OCI-LY7 (cell line): ENCODE measurements at regions not wholly inside any gene's neighbourhood (a gene's known extent, or its start where the extent isn't known, plus 50 kb on each side); places are given as distances from the start of the nearest gene placed in this dataset.

Source experiments
- BruUV-seq: library from RNA; stranded (reverse); fragments of 400-500 nt; replicated peaks from 2 replicates; lab custom pipeline; 2021; lab: Mats Ljungman, UMichigan
- CTCF ChIA-PET: fragments of 300-600 bp; sonication (Branson Sonifier 250); formaldehyde crosslinking; loops from one replicate; lab custom pipeline; 2022; ENCODE audit warnings: antibody characterized with exemption; ENCODE audit not compliant: unreplicated experiment; lab: Charles Lee
- POLR2A ChIA-PET: fragments of 300-600 bp; sonication (Branson Sonifier 250); formaldehyde crosslinking; loops from one replicate; lab custom pipeline; 2022; ENCODE audit warnings: antibody characterized with exemption; lab: Charles Lee
- DNase-seq: peaks from one replicate; pipeline ENCODE4 v3.0.0-alpha.2; 2015; ENCODE audit warnings: low spot score
- H2AFZ ChIP-seq: fragments of 200-600 bp; sonication (generic), shearing (Covaris generic); 2 replicates; pipeline ENCODE4 v1.6.1; 2014; ENCODE audit warnings: mild to moderate bottlenecking, antibody characterized with exemption, low read length, moderate library complexity
- H3K27ac ChIP-seq: fragments of 200-600 bp; sonication (generic); 2 replicates; pipeline ENCODE4 v1.5.1; 2014; ENCODE audit warnings: mixed run types, low read depth, mild to moderate bottlenecking, moderate library complexity, low read length, inconsistent platforms; ENCODE audit not compliant: poor library complexity, severe bottlenecking
- H3K36me3 ChIP-seq: fragments of 200-600 bp; sonication (generic); 2 replicates; pipeline ENCODE4 v1.6.1; 2014; ENCODE audit warnings: mild to moderate bottlenecking, antibody characterized with exemption, low read length, moderate library complexity, mixed read lengths; ENCODE audit not compliant: insufficient read depth
- H3K4me1 ChIP-seq: fragments of 200-600 bp; sonication (generic); 2 replicates; pipeline ENCODE4 v1.5.1; 2014; ENCODE audit warnings: mild to moderate bottlenecking, low read length; ENCODE audit not compliant: insufficient read depth, poor library complexity, severe bottlenecking
- H3K4me2 ChIP-seq: fragments of 200-600 bp; sonication (generic); 2 replicates; pipeline ENCODE4 v1.6.1; 2014; ENCODE audit warnings: mild to moderate bottlenecking, low read length
- H3K4me3 ChIP-seq: fragments of 200-600 bp; sonication (generic); 2 replicates; pipeline ENCODE4 v1.5.1; 2014; ENCODE audit warnings: mild to moderate bottlenecking, low read depth, low read length; ENCODE audit not compliant: poor library complexity, severe bottlenecking
- H3K79me2 ChIP-seq: fragments of 200-600 bp; sonication (generic); 2 replicates; pipeline ENCODE4 v1.6.1; 2016; ENCODE audit warnings: low read depth, mild to moderate bottlenecking, low read length, moderate library complexity, mixed read lengths; ENCODE audit not compliant: insufficient read depth
- H3K9me2 ChIP-seq: fragments of 200-600 bp; sonication (generic); 2 replicates; pipeline ENCODE4 v1.6.1; 2016; ENCODE audit warnings: mild to moderate bottlenecking, low read length, mixed read lengths; ENCODE audit not compliant: insufficient read depth
- H3K9me3 ChIP-seq: fragments of 200-600 bp; sonication (generic); 2 replicates; pipeline ENCODE4 v1.6.1; 2014; ENCODE audit warnings: mild to moderate bottlenecking, mixed run types, low read length, mixed read lengths
- H4K20me1 ChIP-seq: fragments of 200-600 bp; sonication (generic); 2 replicates; pipeline ENCODE4 v1.6.1; 2014; ENCODE audit warnings: mild to moderate bottlenecking, antibody characterized with exemption, low read length, moderate library complexity, mixed read lengths; ENCODE audit not compliant: insufficient read depth
- CTCF ChIP-seq: fragments of 200-600 bp; sonication (generic); conservative IDR thresholded peaks from 2 replicates; pipeline ENCODE4 v1.5.1; 2014; ENCODE audit warnings: mild to moderate bottlenecking, antibody characterized with exemption, low read length, moderate library complexity, mixed read lengths
- EZH2phosphoT487 ChIP-seq: fragments of 200-600 bp; sonication (generic); IDR thresholded peaks from 2 replicates; pipeline ENCODE4 v1.6.1; 2018; ENCODE audit warnings: low read depth, borderline replicate concordance, mild to moderate bottlenecking, mixed run types, antibody characterized with exemption, low read length, moderate library complexity, mixed read lengths
- intact Hi-C: fragments of 100-400 bp; cut with micrococcal nuclease; formaldehyde crosslinking; loops from one replicate; pipeline ENCODE4 v1.10.0; 2022; ENCODE audit not compliant: unreplicated experiment

GRCh38 chr6:134810402-134810801 is 139.5 kb downstream of the ALDH8A1 start:
- H3K9me2 ChIP-seq = no peaks in the 10 kb centered on the region
- H3K36me3 ChIP-seq = no peaks in the 10 kb centered on the region
- H3K4me2 ChIP-seq = no peak overlapping the region
- no peak overlapping the region for H3K27ac ChIP-seq
- H3K9me3 ChIP-seq = no peaks in the 10 kb centered on the region
- H3K79me2 ChIP-seq = no peaks in the 10 kb centered on the region
- CTCF ChIA-PET = no interaction called here
- POLR2A ChIA-PET = interaction anchor here (0.6 to 1.2 kb wide), 3 partner anchors 8 to 61 kb away, joined by 3 to 4 read pairs (median 4); no protein-coding TSS in a partner anchor
- BruUV-seq = no TSS peak
- no peaks in the 10 kb centered on the region for H3K4me1 ChIP-seq
- no peak for DNase-seq
- H4K20me1 ChIP-seq = no peaks in the 10 kb centered on the region
- H2AFZ ChIP-seq = no peak overlapping the region
- TF ChIP-seq CTCF (no peak), EZH2phosphoT487 (no peak)
- H3K4me3 ChIP-seq = no peak overlapping the region
- intact Hi-C loops = no loop called here

GRCh38 chr6:134809130-134809529 is 140.8 kb downstream of the ALDH8A1 start:
- intact Hi-C loops = no loop called here
- no peaks in the 10 kb centered on the region for H3K9me2 ChIP-seq
- BruUV-seq = no TSS peak
- no peak overlapping the region for H3K27ac ChIP-seq
- H3K4me3 ChIP-seq = no peak overlapping the region
- H3K79me2 ChIP-seq = no peaks in the 10 kb centered on the region
- H3K36me3 ChIP-seq = no peaks in the 10 kb centered on the region
- no peak overlapping the region for H3K4me2 ChIP-seq
- no peaks in the 10 kb centered on the region for H3K9me3 ChIP-seq
- no peaks in the 10 kb centered on the region for H4K20me1 ChIP-seq
- no peaks in the 10 kb centered on the region for H3K4me1 ChIP-seq
- H2AFZ ChIP-seq = no peak overlapping the region
- ChIA-PET CTCF (no interaction called here), POLR2A (interaction anchor here (0.6 to 0.9 kb wide), 6 partner anchors 10 to 637 kb away, joined by 3 to 7 read pairs (median 3); no protein-coding TSS in a partner anchor)
- DNase-seq = no peak
- TF ChIP-seq EZH2phosphoT487 = no peak
- no peak for TF ChIP-seq CTCF

- Histone ChIP-seq H3K4me1 (no peaks in the 10 kb centered on the region), H3K27ac (no peak overlapping the region), H3K36me3 (no peaks in the 10 kb centered on the region), H3K79me2 (no peaks in the 10 kb centered on the region), H3K4me2 (no peak overlapping the region), H3K9me2 (no peaks in the 10 kb centered on the region), H2AFZ (no peak overlapping the region), H3K4me3 (no peak overlapping the region), H3K9me3 (no peaks in the 10 kb centered on the region), H4K20me1 (no peaks in the 10 kb centered on the region)
- TF ChIP-seq EZH2phosphoT487 = no peak
- no peak for TF ChIP-seq CTCF
- CTCF ChIA-PET = no interaction called here
- no peak for DNase-seq
- BruUV-seq = no TSS peak
- intact Hi-C loops = no loop called here
- POLR2A ChIA-PET = no interaction called here
These were observed 143.6 kb downstream of the ALDH8A1 start for GRCh38 chr6:134806180-134806798.
